ENCODE measurements at regions not wholly inside any gene's neighbourhood (a gene's known extent, or its start where the extent isn't known, plus 50 kb on each side); places are given as distances from the start of the nearest gene placed in this dataset.

GRCh38 chr3:187932530-187932929, 187.3 kb upstream of the BCL6 start:
- no peak for DNase-seq

- no peak for DNase-seq
Observed at GRCh38 chr3:187935623-187936156, 190.4 kb upstream of the BCL6 start.

GRCh38 chr3:187936676-187937075, 191.4 kb upstream of the BCL6 start:
- DNase-seq = no peak

GRCh38 chr3:187939891-187940290, 194.6 kb upstream of the BCL6 start:
- DNase-seq = no peak

GRCh38 chr3:187941135-187941847, 196.0 kb upstream of the BCL6 start:
- DNase-seq = no peak

- DNase-seq = no peak
Observed at GRCh38 chr3:187941848-187942194, 196.6 kb upstream of the BCL6 start.

GRCh38 chr3:187942658-187943241, 197.5 kb upstream of the BCL6 start:
- no peak for DNase-seq

- DNase-seq = no peak
Observed at GRCh38 chr3:187943677-187944389, 198.6 kb upstream of the BCL6 start.

- DNase-seq = no peak
Observed at GRCh38 chr3:187944390-187945179, 199.3 kb upstream of the BCL6 start.

- no peak for DNase-seq
Observed at GRCh38 chr3:187945374-187945773, 200.1 kb upstream of the BCL6 start.

- DNase-seq = no peak
Observed at GRCh38 chr3:187946163-187946691, 201.0 kb upstream of the BCL6 start.

GRCh38 chr3:187946981-187947380, 201.7 kb upstream of the BCL6 start:
- no peak for DNase-seq

- no peak for DNase-seq
Observed at GRCh38 chr3:187947927-187948682, 202.8 kb upstream of the BCL6 start.

- DNase-seq = no peak
Observed at GRCh38 chr3:187949093-187949820, 204.0 kb upstream of the BCL6 start.

GRCh38 chr3:187950671-187951070, 203.3 kb upstream of the LPP start:
- no peak for DNase-seq

- DNase-seq = no peak
Observed at GRCh38 chr3:187951452-187952190, 202.3 kb upstream of the LPP start.

GRCh38 chr3:187952849-187953248, 201.1 kb upstream of the LPP start:
- DNase-seq = no peak

GRCh38 chr3:187954516-187954872, 199.5 kb upstream of the LPP start:
- DNase-seq = no peak

GRCh38 chr3:187954873-187955586, 198.9 kb upstream of the LPP start:
- DNase-seq = no peak

- DNase-seq = no peak
Observed at GRCh38 chr3:187955587-187955952, 198.4 kb upstream of the LPP start.
